ENCODE measurements at regions not wholly inside any gene's neighbourhood (a gene's known extent, or its start where the extent isn't known, plus 50 kb on each side); places are given as distances from the start of the nearest gene placed in this dataset.

- Histone ChIP-seq H3K9me3 (ENCODE audit: control insufficient read depth, insufficient read depth, low read length) (peaks cover 4% of the 10 kb centered on the region), H3K4me3 (ENCODE audit: low read depth, low read length) (no peak overlapping the region), H3K27ac (ENCODE audit: low read depth, low read length) (no peak overlapping the region), H3K27me3 (ENCODE audit: control insufficient read depth, insufficient read depth, low read length) (no peaks in the 10 kb centered on the region)
- no peak for DNase-seq (ENCODE audit: low read depth, low spot score)
- TF ChIP-seq CTCF (IDR thresholded peaks at IDR 0.05; ENCODE audit: low read depth, low read length): no peak
- CTCF ChIA-PET: interaction anchor here (2.4 kb wide), 1 partner anchor 49 kb away, joined by 14 read pairs; no protein-coding TSS in a partner anchor
- POLR2A ChIA-PET: no interaction called here
Observed at GRCh38 chr10:30734901-30735300, 105.3 kb upstream of the LYZL2 start.

GRCh38 chr10:30732671-30733070 lies 103.1 kb upstream of the LYZL2 start:
- ChIA-PET CTCF (interaction anchor here (0.7 kb wide), 1 partner anchor 657 kb away, joined by 3 read pairs; no protein-coding TSS in a partner anchor), POLR2A (interaction anchor here (0.6 kb wide), 1 partner anchor 87 kb away, joined by 4 read pairs; no protein-coding TSS in a partner anchor)
- TF ChIP-seq CTCF (IDR thresholded peaks at IDR 0.05; ENCODE audit: low read depth, low read length): no peak

GRCh38 chr10:30731963-30732362 lies 102.4 kb upstream of the LYZL2 start:
- Histone ChIP-seq H3K27ac (ENCODE audit: low read depth, low read length) (no peak overlapping the region), H3K27me3 (ENCODE audit: control insufficient read depth, insufficient read depth, low read length) (no peaks in the 10 kb centered on the region), H3K9me3 (ENCODE audit: control insufficient read depth, insufficient read depth, low read length) (peaks cover 4% of the 10 kb centered on the region), H3K4me3 (ENCODE audit: low read depth, low read length) (no peak overlapping the region)
- no peak for TF ChIP-seq CTCF (IDR thresholded peaks at IDR 0.05; ENCODE audit: low read depth, low read length)
- POLR2A ChIA-PET: no interaction called here
- CTCF ChIA-PET: no interaction called here
- DNase-seq (ENCODE audit: low read depth, low spot score): no peak

More at GRCh38 chr10:30732671-30733070, 103.1 kb upstream of the LYZL2 start:
- Histone ChIP-seq H3K9me3 (ENCODE audit: control insufficient read depth, insufficient read depth, low read length) (peaks cover 4% of the 10 kb centered on the region), H3K27me3 (ENCODE audit: control insufficient read depth, insufficient read depth, low read length) (no peaks in the 10 kb centered on the region), H3K4me3 (ENCODE audit: low read depth, low read length) (no peak overlapping the region), H3K27ac (ENCODE audit: low read depth, low read length) (no peak overlapping the region)
- DNase-seq (ENCODE audit: low read depth, low spot score): no peak

- ChIA-PET POLR2A (interaction anchor here (0.7 kb wide), 1 partner anchor 116 kb away, joined by 3 read pairs; no protein-coding TSS in a partner anchor), CTCF (no interaction called here)
- Histone ChIP-seq H3K4me3 (ENCODE audit: low read depth, low read length) (no peak overlapping the region), H3K9me3 (ENCODE audit: control insufficient read depth, insufficient read depth, low read length) (peaks cover 4% of the 10 kb centered on the region), H3K27ac (ENCODE audit: low read depth, low read length) (no peak overlapping the region), H3K27me3 (ENCODE audit: control insufficient read depth, insufficient read depth, low read length) (no peaks in the 10 kb centered on the region)
- no peak for TF ChIP-seq CTCF (IDR thresholded peaks at IDR 0.05; ENCODE audit: low read depth, low read length)
- DNase-seq (ENCODE audit: low read depth, low spot score): no peak
Observed at GRCh38 chr10:30730306-30730705, 100.8 kb upstream of the LYZL2 start.

GRCh38 chr10:30728766-30729165 lies 99.2 kb upstream of the LYZL2 start:
- DNase-seq (ENCODE audit: low read depth, low spot score): no peak
- Histone ChIP-seq H3K4me3 (ENCODE audit: low read depth, low read length) (no peak overlapping the region), H3K27ac (ENCODE audit: low read depth, low read length) (no peak overlapping the region), H3K9me3 (ENCODE audit: control insufficient read depth, insufficient read depth, low read length) (peaks cover 4% of the 10 kb centered on the region), H3K27me3 (ENCODE audit: control insufficient read depth, insufficient read depth, low read length) (no peaks in the 10 kb centered on the region)
- ChIA-PET CTCF (interaction anchor here (1.4 kb wide), 1 partner anchor 41 kb away, joined by 4 read pairs; no protein-coding TSS in a partner anchor), POLR2A (interaction anchor here (0.7 kb wide), 1 partner anchor 88 kb away, joined by 3 read pairs; no protein-coding TSS in a partner anchor)
- TF ChIP-seq CTCF (IDR thresholded peaks at IDR 0.05; ENCODE audit: low read depth, low read length): no peak

Measured in AG04450 (cell line).